ENCODE measurements at regions not wholly inside any gene's neighbourhood (a gene's known extent, or its start where the extent isn't known, plus 50 kb on each side); places are given as distances from the start of the nearest gene placed in this dataset.

DNA sequence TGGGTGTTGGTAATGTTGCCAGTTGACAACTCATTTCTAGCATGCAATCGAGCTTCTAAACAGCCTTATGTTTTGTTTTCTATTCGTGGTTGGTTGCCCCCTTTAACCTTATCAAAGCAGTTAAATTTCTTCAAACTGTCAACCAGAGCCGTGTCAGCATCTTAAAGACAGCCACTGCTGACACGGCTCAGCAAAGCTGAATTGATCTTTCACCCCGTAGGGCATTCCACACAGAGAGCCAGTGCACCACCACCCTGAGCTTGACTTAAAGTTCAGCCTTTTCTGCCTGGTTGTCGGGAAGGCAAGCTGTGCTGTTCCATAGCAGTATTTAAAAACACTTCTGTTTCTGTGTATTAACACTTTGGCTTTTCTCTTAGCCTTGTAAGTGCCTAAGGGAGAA is 355.0 kb upstream of the CHST9 start:
- no peaks in the 10 kb centered on the region for H4K20me1 ChIP-seq (ENCODE audit: control insufficient read depth, insufficient read depth)
- H3K4me1 ChIP-seq (ENCODE audit: control insufficient read depth, insufficient read depth, low read length): no peaks in the 10 kb centered on the region
- SMC1A ChIA-PET (ENCODE audit: uncharacterized antibody, unreplicated experiment): interaction anchor here (1.2 kb wide), 1 partner anchor 18 kb away, joined by 3 read pairs; no protein-coding TSS in a partner anchor
- no peaks in the 10 kb centered on the region for H3K36me3 ChIP-seq (ENCODE audit: control insufficient read depth in 2 of 2, insufficient read depth in 2 of 2, low read length in 1 of 2)
- no peak overlapping the region for H3K4me3 ChIP-seq
- in situ Hi-C loops (cut with MboI): no loop called here
- H2AFZ ChIP-seq (ENCODE audit: control insufficient read depth, low read depth, low read length): no peak overlapping the region
- CTCF ChIA-PET: interaction anchor here (0.9 kb wide), 1 partner anchor 553 kb away, joined by 3 read pairs; no protein-coding TSS in a partner anchor
- DNase-seq (ENCODE audit: low read depth, low spot score) (no peak), ATAC-seq (no peak), FAIRE-seq (no peak)
- POLR2A ChIA-PET: no interaction called here
- H3K9me3 ChIP-seq (replicated peaks; ENCODE audit: control insufficient read depth, insufficient read depth, low read length): no peaks in the 10 kb centered on the region
- intact Hi-C loops (cut with micrococcal nuclease; ENCODE audit: unreplicated experiment): no loop called here
- no peaks in the 10 kb centered on the region for H3K27me3 ChIP-seq (replicated peaks in 1 of 2; ENCODE audit: control insufficient read depth in 2 of 2, insufficient read depth in 2 of 2, low read length in 1 of 2)
- no TSS peak for BruUV-seq (replicated peaks)
- RAD21 ChIA-PET (ENCODE audit: unreplicated experiment): no interaction called here
- no peaks in the 10 kb centered on the region for H3K79me2 ChIP-seq (ENCODE audit: control insufficient read depth, insufficient read depth, low read length)
- H3K9ac ChIP-seq (ENCODE audit: control insufficient read depth, insufficient read depth, low read length): no peak overlapping the region
- 12% methylated on average over 6 of the region's 6 CpGs for WGBS (ENCODE audit: insufficient coverage, insufficient replicate concordance, low lambda C conversion rate, missing lambda C conversion rate)
- no peak overlapping the region for H3K4me2 ChIP-seq (ENCODE audit: control insufficient read depth, insufficient read depth)
- H3K27ac ChIP-seq (ENCODE audit: control insufficient read depth, insufficient read depth): no peak overlapping the region
- TF ChIP-seq, protein P1, sequence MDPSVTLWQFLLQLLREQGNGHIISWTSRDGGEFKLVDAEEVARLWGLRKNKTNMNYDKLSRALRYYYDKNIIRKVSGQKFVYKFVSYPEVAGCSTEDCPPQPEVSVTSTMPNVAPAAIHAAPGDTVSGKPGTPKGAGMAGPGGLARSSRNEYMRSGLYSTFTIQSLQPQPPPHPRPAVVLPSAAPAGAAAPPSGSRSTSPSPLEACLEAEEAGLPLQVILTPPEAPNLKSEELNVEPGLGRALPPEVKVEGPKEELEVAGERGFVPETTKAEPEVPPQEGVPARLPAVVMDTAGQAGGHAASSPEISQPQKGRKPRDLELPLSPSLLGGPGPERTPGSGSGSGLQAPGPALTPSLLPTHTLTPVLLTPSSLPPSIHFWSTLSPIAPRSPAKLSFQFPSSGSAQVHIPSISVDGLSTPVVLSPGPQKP (IDR thresholded peaks at IDR 0.05; ENCODE audit: low read depth, low read length): no peak
- TF ChIP-seq SMC3 (IDR thresholded peaks at IDR 0.05; ENCODE audit: borderline replicate concordance, low read length): no peak
- no peak for TF ChIP-seq TARDBP (IDR thresholded peaks at IDR 0.05; ENCODE audit: borderline replicate concordance)
- no peak for TF ChIP-seq BCL3 (IDR thresholded peaks at IDR 0.05; ENCODE audit: borderline replicate concordance, insufficient read depth, low read depth, low read length, poor library complexity, severe bottlenecking)
- no peak for TF ChIP-seq RAD21 (IDR thresholded peaks at IDR 0.05; ENCODE audit: insufficient read depth, low read depth, low read length)
- TF ChIP-seq NRF1 (conservative IDR thresholded peaks at IDR 0.05; ENCODE audit: low read depth, low read length): no peak
- no peak for TF ChIP-seq YBX1 (IDR thresholded peaks at IDR 0.05)
- TF ChIP-seq HDGF (IDR thresholded peaks at IDR 0.05): no peak
- TF ChIP-seq SIX5 (IDR thresholded peaks at IDR 0.05; ENCODE audit: low read depth, low read length, severe bottlenecking): no peak
- no peak for TF ChIP-seq FOXM1 (IDR thresholded peaks at IDR 0.05; ENCODE audit: low read depth, low read length)
- TF ChIP-seq RAD51 (IDR thresholded peaks at IDR 0.05): no peak
- no peak for TF ChIP-seq BCLAF1 (IDR thresholded peaks at IDR 0.05)
- TF ChIP-seq, protein P2, sequence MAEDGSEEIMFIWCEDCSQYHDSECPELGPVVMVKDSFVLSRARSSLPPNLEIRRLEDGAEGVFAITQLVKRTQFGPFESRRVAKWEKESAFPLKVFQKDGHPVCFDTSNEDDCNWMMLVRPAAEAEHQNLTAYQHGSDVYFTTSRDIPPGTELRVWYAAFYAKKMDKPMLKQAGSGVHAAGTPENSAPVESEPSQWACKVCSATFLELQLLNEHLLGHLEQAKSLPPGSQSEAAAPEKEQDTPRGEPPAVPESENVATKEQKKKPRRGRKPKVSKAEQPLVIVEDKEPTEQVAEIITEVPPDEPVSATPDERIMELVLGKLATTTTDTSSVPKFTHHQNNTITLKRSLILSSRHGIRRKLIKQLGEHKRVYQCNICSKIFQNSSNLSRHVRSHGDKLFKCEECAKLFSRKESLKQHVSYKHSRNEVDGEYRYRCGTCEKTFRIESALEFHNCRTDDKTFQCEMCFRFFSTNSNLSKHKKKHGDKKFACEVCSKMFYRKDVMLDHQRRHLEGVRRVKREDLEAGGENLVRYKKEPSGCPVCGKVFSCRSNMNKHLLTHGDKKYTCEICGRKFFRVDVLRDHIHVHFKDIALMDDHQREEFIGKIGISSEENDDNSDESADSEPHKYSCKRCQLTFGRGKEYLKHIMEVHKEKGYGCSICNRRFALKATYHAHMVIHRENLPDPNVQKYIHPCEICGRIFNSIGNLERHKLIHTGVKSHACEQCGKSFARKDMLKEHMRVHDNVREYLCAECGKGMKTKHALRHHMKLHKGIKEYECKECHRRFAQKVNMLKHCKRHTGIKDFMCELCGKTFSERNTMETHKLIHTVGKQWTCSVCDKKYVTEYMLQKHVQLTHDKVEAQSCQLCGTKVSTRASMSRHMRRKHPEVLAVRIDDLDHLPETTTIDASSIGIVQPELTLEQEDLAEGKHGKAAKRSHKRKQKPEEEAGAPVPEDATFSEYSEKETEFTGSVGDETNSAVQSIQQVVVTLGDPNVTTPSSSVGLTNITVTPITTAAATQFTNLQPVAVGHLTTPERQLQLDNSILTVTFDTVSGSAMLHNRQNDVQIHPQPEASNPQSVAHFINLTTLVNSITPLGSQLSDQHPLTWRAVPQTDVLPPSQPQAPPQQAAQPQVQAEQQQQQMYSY (CRISPR knock-in tag; IDR thresholded peaks at IDR 0.05): no peak

Measured in GM12878 (cell line).